ENCODE measurements at regions not wholly inside any gene's neighbourhood (a gene's known extent, or its start where the extent isn't known, plus 50 kb on each side); places are given as distances from the start of the nearest gene placed in this dataset.

GRCh38 chr15:36507458-36507857, 72.0 kb upstream of the CDIN1 start:
- TF ChIP-seq EZH2 (IDR thresholded peaks at IDR 0.05; ENCODE audit: low read length, missing control alignments): no peak
- TF ChIP-seq, protein P1, sequence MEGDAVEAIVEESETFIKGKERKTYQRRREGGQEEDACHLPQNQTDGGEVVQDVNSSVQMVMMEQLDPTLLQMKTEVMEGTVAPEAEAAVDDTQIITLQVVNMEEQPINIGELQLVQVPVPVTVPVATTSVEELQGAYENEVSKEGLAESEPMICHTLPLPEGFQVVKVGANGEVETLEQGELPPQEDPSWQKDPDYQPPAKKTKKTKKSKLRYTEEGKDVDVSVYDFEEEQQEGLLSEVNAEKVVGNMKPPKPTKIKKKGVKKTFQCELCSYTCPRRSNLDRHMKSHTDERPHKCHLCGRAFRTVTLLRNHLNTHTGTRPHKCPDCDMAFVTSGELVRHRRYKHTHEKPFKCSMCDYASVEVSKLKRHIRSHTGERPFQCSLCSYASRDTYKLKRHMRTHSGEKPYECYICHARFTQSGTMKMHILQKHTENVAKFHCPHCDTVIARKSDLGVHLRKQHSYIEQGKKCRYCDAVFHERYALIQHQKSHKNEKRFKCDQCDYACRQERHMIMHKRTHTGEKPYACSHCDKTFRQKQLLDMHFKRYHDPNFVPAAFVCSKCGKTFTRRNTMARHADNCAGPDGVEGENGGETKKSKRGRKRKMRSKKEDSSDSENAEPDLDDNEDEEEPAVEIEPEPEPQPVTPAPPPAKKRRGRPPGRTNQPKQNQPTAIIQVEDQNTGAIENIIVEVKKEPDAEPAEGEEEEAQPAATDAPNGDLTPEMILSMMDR (conservative IDR thresholded peaks at IDR 0.05 in 1 of 2, IDR thresholded peaks at IDR 0.05 in 1 of 2; ENCODE audit: low read depth in 1 of 2, low read length in 2 of 2): no peak
